GM18499 (cell line): ENCODE measurements at regions not wholly inside any gene's neighbourhood (a gene's known extent, or its start where the extent isn't known, plus 50 kb on each side); places are given as distances from the start of the nearest gene placed in this dataset.
"Not testable (repeated sequence)": the region's sequence is repeated elsewhere in the genome, so short reads cannot be mapped to it uniquely, and the experiment has no call there.

Source experiments
- ATAC-seq: cut with Tn5 transposase; IDR thresholded peaks from one replicate; pipeline ENCODE4 v1.9.1; 2021; ENCODE audit warnings: moderate number of reproducible peaks; ENCODE audit not compliant: insufficient read depth, unreplicated experiment

DNA sequence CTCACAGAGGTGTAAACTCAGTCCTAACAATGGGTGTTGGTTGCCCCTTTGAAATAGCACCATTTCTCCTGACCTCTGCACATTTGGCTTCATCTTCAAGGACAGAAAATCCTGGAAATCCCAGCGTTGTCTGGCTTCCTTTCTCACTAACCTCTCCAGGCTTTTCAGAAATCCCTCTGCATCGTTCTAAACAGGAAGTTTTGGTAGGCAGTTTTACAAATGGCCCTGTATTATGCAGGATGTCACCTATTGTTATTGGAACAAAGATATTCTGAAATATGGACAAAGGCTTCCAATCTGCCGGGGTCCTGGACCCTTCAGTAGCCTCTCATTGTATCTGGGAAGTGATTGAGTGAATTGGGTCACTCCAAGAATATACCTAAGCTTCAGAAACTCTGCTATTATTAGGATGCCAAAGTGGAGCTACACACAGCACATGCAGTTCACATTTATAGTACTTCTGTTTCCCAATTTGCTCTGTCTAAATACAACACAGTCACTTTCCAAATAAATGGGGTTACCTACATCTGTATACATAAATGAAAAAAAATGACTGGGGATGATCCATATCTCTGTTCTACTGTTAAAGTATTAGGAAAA is 134.8 kb upstream of the KLF6 start:
- ATAC-seq: no peak

DNA sequence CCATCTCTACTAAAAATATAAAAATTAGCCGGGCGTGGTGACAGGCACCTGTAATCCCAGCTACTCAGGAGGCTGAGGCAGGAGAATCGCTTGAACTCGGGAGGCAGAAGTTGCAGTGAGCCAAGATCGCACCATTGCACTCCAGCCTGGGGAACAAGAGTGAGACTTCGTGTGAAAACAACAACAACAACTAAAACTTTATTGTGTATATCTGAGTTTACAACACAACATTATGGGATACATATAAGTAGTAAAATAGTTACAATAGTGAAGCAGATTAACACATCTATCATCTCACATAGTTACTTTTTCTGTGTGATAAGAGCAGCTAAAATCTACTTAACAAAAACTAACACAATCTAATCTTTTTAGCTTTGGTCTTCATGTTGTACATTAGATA is 132.4 kb upstream of the KLF6 start:
- not testable (repeated sequence) for ATAC-seq

DNA sequence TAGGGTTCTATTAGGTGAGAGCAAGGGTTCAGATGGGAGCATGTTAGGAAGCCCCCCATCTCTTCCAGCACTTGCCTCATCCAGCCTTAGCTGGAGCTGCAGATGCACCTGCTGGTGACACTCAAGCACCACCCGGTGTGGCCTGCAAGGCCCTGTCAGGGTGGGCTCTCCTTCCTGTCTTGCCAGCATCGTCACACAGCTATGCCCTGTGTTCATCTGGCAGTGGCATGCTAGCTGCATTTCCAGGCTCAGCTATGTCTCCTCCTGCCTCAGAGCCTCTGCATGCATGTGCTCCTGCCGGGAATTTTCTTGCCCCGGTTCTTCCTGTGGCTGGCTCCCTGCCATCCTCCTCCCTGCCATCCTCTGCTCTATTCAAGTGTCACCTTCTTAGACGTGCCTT is 129.7 kb upstream of the KLF6 start:
- ATAC-seq: no peak

DNA sequence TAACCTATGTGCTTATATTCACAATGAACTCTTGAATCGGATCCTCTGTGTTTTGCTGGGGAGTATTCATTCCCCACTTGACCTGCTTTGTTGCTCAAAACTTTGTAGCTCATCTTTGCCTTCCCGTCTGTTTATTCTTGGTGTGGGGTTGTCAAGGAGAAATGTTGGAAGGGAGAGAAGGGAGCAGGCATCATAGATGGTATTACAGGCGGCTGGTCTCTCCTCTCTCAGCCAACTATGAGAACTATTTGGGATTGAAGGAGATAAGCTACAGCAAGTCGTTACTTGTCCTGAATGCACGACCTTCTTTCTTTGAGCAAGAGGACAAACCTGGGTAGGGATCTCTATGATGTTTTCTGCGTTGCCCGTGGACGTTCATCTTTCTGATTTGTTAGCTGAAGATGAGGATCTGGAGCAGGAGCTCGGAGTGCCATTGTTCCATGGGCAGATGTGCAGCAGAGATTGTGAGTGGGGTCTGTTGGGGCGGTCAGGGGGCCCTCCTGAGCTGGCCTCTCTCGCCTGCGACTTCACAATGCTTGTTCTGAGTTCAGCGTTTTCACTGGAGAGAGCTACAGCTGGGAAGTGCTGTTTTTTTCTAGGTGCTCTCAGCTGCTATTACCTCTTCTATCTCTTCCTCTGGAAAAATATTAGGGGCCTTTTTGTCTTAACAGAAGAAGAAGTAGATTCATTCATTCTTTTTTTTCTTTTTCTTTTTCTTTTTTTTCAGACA is 126.9 kb upstream of the KLF6 start:
- ATAC-seq: no peak

DNA sequence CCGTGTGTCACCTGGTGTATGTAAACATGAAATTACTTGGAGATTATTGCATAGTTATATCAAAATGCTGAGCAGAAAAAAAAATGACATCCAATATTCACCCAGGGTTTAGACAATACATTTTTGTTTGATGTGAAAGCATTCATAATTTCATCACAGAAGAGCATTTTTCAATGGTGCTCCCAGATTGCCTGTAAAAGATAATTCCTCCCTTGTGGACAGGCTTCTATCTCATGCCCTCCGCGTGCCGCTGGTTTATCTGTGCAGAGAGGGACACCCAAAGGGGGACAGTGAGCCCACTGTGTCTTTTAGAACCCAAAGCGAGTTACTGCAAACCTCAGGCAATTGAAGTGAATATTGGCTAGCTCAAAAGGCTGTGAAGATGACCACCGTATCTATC is 126.2 kb upstream of the KLF6 start:
- no peak for ATAC-seq

DNA sequence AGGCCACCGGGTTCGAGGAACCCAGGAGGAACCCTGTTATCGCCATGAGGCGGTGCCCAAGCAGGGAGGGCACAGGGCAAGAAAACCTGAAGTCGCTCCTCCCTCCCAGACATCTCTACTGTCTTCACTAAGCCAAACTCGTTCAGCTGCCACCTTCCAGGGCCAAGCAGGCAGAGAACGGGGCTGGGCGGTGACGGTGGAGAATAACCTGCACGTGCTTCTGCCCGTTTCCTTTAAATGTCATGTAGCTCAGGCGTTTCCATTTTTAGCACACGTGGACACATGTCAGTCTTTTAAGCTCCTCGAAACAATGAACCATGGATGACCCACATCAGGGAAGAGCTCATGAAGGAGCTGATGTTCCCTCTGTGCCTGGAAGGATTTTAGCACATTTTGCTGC is 124.3 kb upstream of the KLF6 start:
- ATAC-seq: no peak

DNA sequence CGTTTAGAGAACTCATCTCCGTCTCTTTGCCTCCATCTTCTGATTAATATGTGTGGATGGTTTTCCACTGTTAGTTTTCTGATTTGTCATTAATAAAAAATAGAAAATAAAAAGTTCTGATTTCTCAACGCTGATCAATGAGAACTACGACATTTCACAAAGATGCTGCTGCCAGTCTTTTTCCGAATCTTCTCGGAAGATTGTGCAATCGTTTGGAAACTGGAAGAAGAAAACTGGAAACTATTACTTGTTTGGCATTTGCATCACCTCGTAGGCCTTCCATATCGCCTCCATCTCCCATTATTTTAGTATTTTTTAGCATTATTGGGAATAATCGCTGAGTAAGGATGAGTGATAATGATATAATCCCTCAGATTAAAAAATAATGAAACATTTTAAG is 123.2 kb upstream of the KLF6 start:
- ATAC-seq: no peak

DNA sequence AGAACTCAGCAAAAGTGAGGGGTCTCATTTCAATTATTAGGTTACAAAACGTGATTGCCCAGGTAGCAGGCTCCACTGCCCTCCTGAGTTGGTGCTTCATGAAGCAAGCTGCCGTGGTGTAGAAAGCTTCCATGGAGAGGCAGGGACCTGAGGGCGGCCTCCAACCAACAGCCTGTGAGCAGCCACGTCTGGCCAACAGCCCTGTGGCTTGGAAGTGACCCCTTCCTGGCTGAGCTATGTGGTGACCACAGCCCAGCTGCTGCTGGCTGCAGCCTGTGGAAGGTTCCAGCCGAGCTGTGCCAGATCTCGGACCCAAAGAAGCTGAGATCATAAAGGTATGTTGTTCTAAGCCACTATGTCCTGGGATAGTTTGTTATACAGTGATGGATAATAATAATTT is 122.5 kb upstream of the KLF6 start:
- no peak for ATAC-seq

DNA sequence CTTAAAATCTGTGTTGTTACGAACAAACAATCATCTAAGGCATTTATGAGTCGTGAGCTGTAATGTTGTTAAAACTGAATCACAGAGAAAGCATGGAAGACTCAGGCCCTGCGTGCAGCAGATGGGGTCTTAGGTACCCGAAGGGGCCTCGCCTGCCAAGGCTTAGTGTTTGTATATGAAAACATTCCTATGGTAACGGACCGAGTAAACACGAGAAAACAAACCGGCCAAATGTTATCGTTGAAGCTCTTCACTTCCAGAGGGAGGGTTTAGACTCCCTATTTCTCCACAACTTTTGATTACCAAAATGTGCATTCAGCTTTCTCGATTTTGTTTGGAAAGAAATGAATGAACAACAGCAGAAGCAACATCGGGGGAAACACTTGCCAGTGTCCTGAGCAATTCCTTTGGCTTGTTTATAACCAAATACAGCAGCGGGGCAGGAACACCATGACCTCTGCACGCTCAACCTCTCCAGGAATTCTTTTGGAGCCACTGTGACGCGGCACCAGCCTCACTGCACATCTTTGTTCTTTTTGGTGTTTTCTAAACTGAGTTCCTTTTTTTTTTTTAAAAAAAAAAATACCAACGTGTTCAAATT is 121.6 kb upstream of the KLF6 start:
- ATAC-seq: no peak

DNA sequence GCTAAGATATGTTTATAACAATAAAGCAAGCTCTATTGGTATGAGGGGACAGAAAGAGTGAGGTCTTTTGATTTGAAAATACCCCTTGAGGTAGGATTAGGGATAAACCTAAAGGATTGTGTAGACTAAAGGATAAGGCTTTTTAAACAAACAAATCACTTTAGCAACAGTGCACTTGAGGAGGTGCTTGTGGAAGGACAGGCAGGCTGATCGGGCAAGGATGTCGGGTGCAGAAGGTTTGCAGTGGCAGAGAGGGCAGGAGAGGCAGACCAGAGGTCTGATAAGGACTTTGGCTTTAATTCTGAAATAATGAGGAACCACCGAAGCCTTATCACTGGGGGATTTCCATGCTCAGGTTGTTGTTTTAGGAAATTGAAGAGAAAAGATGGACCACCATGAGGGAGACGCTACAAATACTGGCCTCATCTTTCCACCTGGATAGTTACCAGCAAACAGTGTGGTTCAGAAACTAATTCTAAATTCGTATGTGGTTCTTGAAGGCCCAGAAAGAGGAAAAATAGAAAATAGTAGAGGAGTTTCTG is 119.5 kb upstream of the KLF6 start:
- no peak for ATAC-seq

DNA sequence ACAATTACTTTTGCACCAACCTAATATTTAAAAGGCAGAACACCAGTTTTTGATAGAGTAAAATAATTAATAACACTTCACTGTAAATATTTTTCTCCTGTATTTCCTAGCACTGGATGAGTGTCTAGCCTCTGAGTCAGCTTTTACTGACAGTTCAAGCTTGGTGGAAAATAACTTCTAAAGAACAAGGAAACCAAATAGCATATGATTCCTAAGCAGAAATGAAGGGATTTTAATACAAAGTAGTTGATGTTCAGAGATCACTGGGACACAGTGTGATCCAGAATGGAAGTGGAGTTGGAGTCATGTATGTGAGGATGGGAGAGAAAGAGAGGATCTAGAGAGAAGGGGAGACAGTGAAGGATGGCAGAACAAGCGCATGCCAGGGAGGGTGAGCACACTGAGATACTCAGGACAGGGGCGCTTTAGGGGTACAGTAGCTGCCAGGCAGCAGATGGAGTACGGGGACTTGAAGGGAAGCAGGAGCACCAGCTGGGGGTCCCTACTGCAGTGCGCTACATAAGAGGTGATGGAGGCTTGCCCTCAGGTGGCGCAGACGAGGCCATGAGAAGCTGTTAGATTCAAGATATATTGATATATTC is 117.9 kb upstream of the KLF6 start:
- ATAC-seq: no peak

DNA sequence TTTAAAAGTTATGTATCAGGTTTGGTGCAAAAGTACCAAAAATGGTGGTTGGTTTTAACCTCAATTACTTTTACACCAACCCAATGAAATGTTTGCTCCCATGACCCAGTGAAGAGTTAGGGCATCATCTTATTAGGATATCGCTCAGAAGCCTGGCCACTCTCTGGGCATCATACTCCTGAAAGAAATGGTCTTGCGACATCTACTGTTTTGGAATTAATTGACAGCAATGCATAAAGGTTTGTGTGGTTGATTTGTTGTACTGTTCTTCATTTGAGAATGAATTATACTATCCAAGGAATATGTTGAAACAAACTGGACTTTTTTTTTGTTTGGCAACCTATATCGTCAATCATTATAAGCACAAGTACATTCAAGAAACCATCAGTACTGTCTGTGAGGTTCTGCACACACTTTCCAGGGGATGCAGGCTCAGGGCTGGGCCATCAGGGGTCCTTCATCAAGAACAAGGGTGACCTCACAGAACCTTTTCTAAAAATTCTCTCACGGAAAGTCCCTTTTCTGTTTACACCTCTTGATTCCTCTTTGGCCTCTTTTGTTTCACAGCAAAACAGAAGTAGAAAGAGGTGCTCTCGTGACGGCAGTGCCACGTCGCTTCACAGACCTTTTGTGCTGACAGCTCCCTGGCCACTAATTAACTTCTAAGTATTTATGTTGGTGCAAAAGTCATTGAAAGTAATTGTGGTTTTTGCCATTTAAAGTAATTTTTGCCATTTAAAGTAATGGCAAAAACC is 117.2 kb upstream of the KLF6 start:
- ATAC-seq: peak; percentile 88

DNA sequence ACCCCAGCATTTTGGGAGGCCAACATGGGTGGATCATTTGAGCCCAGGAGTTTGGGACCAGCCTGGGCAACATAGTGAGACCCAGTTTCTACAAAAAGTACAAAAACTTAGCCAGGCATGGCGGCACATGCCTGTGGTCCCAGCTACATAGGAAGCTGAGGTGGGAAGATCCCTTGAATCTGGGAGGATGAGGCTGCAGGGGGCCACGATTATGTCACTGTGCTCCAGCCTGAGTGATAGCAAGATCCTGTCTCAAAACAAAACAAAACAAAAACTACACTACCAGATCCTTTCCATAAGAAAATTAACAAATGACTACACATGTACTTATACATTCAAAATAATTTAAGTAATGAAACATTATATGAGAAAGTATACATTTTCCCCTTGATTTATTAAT is 116.4 kb upstream of the KLF6 start:
- no peak for ATAC-seq

DNA sequence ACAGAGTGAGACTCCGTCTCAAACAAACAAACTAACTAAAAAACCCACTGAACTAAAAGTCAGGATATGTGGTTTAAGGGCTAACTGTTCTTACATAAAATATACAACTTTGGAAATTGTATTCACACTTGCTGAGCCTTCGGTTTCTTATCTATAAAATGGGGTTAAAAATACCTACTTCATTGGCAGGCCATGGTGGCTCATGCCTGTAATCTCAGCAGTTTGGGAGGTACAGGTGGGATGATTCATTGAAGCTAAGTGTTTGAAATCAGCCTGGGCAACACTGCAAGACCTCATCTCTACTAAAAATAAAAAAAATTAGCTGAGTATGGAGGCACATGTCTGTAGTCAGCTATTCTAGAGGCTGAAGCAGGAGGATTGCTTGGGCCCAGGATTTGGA is 115.4 kb upstream of the KLF6 start:
- no peak for ATAC-seq

DNA sequence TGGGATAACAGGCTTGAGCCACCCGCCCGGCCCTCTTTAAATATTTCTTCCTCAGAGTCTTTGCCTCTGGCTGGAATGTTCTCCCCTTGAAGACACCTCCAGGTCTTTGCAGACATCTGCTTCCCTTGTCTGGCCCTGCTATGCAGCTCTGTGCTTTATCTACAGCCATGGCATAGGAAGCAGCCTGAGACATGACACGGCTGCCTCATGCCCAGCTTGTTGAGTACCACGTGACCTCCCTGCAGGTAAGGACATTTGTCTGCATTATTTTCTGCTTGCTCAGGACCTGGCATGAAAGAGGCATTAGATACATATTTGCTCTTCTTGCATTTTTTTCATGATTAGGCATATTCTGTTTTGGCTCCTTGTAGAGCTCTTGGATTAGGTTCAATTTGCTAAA is 113.8 kb upstream of the KLF6 start:
- ATAC-seq: no peak

DNA sequence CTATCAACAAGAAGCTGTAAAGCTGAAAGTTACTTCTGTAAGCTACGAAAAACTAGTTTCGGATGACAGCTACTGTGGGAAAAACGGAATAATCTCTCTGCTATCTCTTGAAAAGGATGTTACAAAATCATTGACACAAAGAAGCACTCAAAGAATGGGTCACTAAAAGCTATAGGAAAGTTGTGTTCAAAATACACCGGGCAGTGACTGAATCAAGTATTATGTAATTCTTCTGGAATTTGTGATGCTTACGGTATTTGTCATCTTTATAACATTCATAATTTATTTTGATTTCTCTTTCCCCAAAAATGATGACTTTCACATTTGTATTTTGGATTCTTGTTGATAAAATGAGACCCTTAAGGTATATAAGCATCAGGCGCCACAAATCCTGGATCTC is 112.1 kb upstream of the KLF6 start:
- ATAC-seq: no peak

DNA sequence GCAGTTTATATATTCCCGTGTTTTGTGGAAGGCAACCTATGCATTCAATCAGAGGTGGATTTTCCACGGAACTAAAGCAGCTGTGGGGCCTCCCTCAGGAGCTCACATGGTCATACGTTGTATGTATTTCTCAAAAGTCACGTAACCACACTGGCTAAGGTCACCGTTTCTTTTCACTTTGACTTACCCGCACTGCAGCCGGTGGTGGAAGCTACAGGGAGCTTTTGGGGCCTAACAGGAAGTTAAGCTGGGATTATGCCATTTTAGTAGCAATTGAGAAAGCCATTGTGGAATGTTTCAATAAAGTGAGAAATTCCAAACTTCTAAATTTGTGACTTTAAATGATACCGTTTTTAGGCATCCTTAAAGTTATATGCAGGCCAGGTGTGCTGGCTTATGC is 111.2 kb upstream of the KLF6 start:
- no peak for ATAC-seq

DNA sequence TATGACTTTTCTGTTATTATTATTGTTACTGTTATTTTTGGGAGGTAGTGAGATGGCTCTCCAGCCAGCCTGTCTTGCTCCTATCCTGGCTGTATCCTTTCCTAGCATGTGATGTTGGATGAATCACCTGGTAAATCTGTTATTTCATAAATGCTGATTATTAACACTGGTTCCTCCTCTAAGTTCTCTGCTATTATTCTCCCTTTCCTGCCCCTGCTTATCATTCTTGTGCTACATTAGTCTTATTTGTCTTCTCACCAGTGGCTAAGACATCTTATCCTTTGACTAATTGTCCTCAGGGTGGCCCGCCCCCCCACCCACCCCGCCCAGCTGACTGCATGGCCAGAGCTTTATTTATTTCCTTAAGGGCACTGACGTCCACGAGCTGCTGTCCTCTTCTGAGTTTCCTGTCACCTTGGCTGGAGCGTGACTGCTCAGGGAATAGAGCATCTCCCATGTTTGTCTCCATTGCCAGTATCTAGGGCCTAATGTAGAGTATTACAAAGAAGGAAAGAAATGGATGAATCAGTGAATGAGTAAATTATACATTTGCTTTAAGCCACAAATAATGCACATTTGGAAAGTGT is 110.1 kb upstream of the KLF6 start:
- no peak for ATAC-seq

DNA sequence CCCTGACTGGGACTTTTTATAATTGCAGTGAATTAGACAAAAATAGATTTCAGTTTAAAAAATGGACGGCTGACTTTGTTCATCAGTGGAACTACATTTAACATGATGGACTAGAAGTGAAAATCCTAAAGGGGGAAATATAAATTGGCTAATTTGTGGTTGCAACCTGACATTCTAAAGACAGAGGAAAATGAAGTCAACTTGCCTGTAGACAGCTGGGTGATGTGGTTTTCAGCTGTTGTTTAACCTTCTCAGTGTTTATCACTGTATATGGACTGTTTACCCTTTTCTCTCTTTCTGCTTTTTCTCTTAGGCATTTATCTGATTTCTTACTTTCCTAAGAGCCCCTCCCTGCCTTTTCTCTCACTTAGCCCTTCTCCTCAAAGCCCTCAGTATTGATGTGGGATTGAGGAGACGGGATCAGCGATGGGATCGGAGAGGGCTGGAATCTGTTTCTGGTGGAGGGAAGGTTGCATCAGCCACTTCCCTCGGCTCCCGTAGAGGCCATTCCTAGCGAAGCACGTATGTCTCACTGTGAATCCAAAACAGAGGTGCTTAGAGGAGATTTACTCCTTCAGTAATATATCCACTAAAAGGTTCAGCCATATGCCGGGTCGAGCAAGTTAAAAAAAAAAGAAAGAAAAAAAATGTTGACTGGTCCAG is 109.0 kb upstream of the KLF6 start:
- no peak for ATAC-seq
